SK-N-SH treated with all-trans-retinoic acid at 6 μM for 48 hours (cell line): ENCODE measurements at regions not wholly inside any gene's neighbourhood (a gene's known extent, or its start where the extent isn't known, plus 50 kb on each side); places are given as distances from the start of the nearest gene placed in this dataset.

Source experiments
- ATAC-seq: fragments of 200-7000 bp; cut with Tn5 transposase; 3 replicates; pipeline ENCODE4 v1.9.1; 2020; ENCODE audit warnings: mild to moderate bottlenecking, moderate library complexity
- ARNTL ChIP-seq: fragments of 450-650 bp; formaldehyde crosslinking; IDR thresholded peaks from 2 replicates; pipeline ENCODE4 v1.5.0; 2020; ENCODE audit warnings: low read depth, mild to moderate bottlenecking, moderate library complexity, borderline replicate concordance
- BACH2 ChIP-seq: fragments of 250-450 bp; sonication (Bioruptor Pico); IDR thresholded peaks from 2 replicates; pipeline ENCODE4 v1.9.0; 2021; ENCODE audit warnings: mild to moderate bottlenecking, borderline replicate concordance
- CSDC2 ChIP-seq: fragments of 250-450 bp; sonication (Bioruptor Pico); IDR thresholded peaks from 2 replicates; pipeline ENCODE4 v1.5.0; 2020; ENCODE audit warnings: mild to moderate bottlenecking, moderate library complexity
- ESRRG ChIP-seq: fragments of 250-450 bp; sonication (Bioruptor Pico); IDR thresholded peaks from 2 replicates; pipeline ENCODE4 v1.6.1; 2021; ENCODE audit warnings: mild to moderate bottlenecking
- GLIS3 ChIP-seq: fragments of 250-450 bp; sonication (Bioruptor Pico); IDR thresholded peaks from 2 replicates; pipeline ENCODE4 v1.5.0; 2020; ENCODE audit warnings: mild to moderate bottlenecking, moderate library complexity
- ISL1 ChIP-seq: fragments of 250-450 bp; sonication (Bioruptor Pico); IDR thresholded peaks from 2 replicates; pipeline ENCODE4 v2.1.2; 2022; ENCODE audit warnings: mild to moderate bottlenecking, moderate library complexity
- OSR1 ChIP-seq: fragments of 250-450 bp; sonication (Bioruptor Pico); IDR thresholded peaks from 2 replicates; pipeline ENCODE4 v1.8.0; 2022; ENCODE audit warnings: moderate library complexity, mild to moderate bottlenecking, inconsistent platforms
- PPARA ChIP-seq: fragments of 250-450 bp; sonication (Bioruptor Pico); IDR thresholded peaks from 2 replicates; pipeline ENCODE4 v1.5.0; 2020; ENCODE audit warnings: mild to moderate bottlenecking, borderline replicate concordance
- RARB ChIP-seq: fragments of 250-450 bp; sonication (Bioruptor Pico); IDR thresholded peaks from 2 replicates; pipeline ENCODE4 v1.8.0; 2021; ENCODE audit warnings: mild to moderate bottlenecking, moderate library complexity
- TCF4 ChIP-seq: fragments of 250-450 bp; sonication (Bioruptor Pico); IDR thresholded peaks from 2 replicates; pipeline ENCODE4 v1.8.0; 2021; ENCODE audit warnings: mild to moderate bottlenecking, moderate library complexity, borderline replicate concordance
- TOX ChIP-seq: fragments of 250-450 bp; sonication (Bioruptor Pico); IDR thresholded peaks from 2 replicates; pipeline ENCODE4 v1.8.0; 2021; ENCODE audit warnings: mild to moderate bottlenecking, moderate library complexity, borderline replicate concordance
- ZC3H10 ChIP-seq: fragments of 250-450 bp; sonication (Bioruptor Pico); IDR thresholded peaks from 2 replicates; pipeline ENCODE4 v1.5.1; 2021; ENCODE audit warnings: mild to moderate bottlenecking, moderate library complexity
- ZFP30 ChIP-seq: fragments of 450-650 bp; formaldehyde crosslinking; IDR thresholded peaks from 2 replicates; pipeline ENCODE4 v1.5.0; 2022; ENCODE audit warnings: mild to moderate bottlenecking, moderate library complexity
- ZNF70 ChIP-seq: fragments of 450-650 bp; formaldehyde crosslinking; IDR thresholded peaks from 2 replicates; pipeline ENCODE4 v1.5.0; 2020; ENCODE audit warnings: mild to moderate bottlenecking, moderate library complexity
- ZNF8 ChIP-seq: fragments of 450-650 bp; formaldehyde crosslinking; IDR thresholded peaks from 2 replicates; pipeline ENCODE4 v1.5.0; 2020; ENCODE audit warnings: mild to moderate bottlenecking, moderate library complexity
- TF ChIP-seq, protein P1 (sequence below): fragments of 250-450 bp; sonication (Bioruptor Pico); IDR thresholded peaks from 2 replicates; pipeline ENCODE4 v1.5.1; 2021; ENCODE audit warnings: mild to moderate bottlenecking, moderate library complexity
- TF ChIP-seq, protein P2 (sequence below): fragments of 250-450 bp; sonication (Bioruptor Pico); IDR thresholded peaks from 2 replicates; pipeline ENCODE4 v1.5.0; 2020; ENCODE audit warnings: mild to moderate bottlenecking, moderate library complexity
- TF ChIP-seq, protein P3 (sequence below): fragments of 250-450 bp; sonication (Bioruptor Pico); IDR thresholded peaks from 2 replicates; pipeline ENCODE4 v1.8.0; 2021; ENCODE audit warnings: low read depth, mild to moderate bottlenecking, moderate library complexity, borderline replicate concordance
- TF ChIP-seq, protein P4 (sequence below): fragments of 250-450 bp; sonication (Bioruptor Pico); IDR thresholded peaks from 2 replicates; pipeline ENCODE4 v1.5.1; 2020; ENCODE audit warnings: low read depth, mild to moderate bottlenecking, moderate library complexity
- TF ChIP-seq, protein P5 (sequence below): fragments of 250-450 bp; sonication (Bioruptor Pico); IDR thresholded peaks from 2 replicates; pipeline ENCODE4 v1.8.0; 2020; ENCODE audit warnings: mild to moderate bottlenecking, moderate library complexity, borderline replicate concordance

DNA sequence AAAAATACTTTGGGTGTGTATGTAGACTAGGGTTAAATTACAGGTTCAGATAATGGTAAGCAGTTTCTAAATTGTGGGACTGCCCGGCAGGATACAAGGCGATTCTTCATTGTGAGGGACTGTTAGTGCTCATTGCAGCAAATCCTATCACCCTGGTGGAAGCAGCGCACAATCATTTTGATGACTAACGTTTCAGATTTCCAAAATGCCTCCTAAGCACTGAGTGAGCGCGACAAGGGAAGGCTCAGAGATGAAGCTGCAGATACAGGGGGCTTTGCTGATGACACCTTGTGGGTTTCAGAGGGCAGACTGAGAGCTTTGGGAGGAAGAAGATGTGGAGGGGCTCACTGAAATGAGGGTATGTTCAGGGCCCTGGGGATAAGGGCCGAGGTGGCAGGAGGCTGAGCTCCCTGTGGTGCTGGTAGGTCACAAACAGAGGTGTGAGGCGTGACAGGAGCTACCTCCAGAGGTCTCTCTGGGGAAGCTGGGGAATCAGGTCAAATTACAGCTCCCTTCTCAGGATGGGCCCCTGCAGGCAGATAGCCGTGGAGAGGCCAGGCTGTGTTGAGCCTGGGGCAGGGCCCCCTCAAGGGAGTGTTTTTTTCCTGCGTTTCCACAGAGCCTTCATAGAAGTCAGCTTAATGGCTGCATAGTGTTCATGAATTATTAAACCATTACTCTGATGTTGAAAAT is 84.5 kb upstream of the FYN start:
- peak; percentile 18; the same call in 1 of the 3 replicates for ATAC-seq
- TF ChIP-seq, protein P1, sequence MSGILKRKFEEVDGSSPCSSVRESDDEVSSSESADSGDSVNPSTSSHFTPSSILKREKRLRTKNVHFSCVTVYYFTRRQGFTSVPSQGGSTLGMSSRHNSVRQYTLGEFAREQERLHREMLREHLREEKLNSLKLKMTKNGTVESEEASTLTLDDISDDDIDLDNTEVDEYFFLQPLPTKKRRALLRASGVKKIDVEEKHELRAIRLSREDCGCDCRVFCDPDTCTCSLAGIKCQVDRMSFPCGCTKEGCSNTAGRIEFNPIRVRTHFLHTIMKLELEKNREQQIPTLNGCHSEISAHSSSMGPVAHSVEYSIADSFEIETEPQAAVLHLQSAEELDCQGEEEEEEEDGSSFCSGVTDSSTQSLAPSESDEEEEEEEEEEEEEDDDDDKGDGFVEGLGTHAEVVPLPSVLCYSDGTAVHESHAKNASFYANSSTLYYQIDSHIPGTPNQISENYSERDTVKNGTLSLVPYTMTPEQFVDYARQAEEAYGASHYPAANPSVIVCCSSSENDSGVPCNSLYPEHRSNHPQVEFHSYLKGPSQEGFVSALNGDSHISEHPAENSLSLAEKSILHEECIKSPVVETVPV (CRISPR knock-in tag): no peak
- TF ChIP-seq ZFP30 (CRISPR knock-in tag) (no peak), ZNF70 (CRISPR knock-in tag) (no peak), ESRRG (CRISPR knock-in tag) (no peak)

DNA sequence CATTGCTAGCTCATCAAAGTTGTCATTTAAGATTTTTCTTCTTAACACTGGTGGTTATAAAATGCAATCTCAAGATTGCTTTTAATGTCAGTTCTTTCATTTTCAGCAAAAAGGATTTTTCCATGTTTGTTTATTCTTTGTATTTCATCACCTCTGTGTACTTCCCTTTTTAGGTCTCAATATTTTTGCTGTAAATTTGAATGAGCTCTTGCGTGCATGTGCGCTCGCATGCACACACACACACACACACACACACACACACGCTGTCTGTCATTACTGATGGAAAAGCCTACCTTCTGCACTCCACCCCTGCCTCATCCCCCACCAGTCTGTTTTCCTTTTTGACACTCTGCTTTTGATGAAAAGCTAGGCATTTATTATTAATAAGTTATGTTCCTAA is 85.3 kb upstream of the FYN start:
- TF ChIP-seq ZC3H10 (CRISPR knock-in tag) (no peak), ESRRG (CRISPR knock-in tag) (no peak), ARNTL (no peak)

DNA sequence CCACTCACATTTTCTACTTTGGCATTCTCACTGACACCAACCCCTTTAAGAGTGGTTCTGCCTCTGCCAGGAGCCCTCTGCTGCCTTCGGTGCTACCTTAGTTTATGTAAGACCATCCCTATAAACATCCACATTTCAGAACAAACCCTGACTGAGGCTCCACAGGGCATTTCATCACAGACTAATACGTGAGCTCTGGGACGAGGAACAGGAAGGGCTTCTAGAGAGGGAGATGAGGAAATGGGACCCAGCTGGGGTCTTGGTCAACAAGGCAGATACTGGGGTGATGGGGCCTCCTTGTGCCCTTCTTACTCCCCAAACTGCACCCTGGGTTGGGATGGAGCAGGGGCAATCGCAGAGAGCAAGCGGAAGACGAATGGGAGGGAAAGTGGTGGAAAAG is 86.5 kb upstream of the FYN start:
- ATAC-seq: no peak
- TF ChIP-seq PPARA (CRISPR knock-in tag): no peak
- no peak for TF ChIP-seq TOX (CRISPR knock-in tag)
- TF ChIP-seq, protein P1 (CRISPR knock-in tag): no peak
- TF ChIP-seq, protein P2, sequence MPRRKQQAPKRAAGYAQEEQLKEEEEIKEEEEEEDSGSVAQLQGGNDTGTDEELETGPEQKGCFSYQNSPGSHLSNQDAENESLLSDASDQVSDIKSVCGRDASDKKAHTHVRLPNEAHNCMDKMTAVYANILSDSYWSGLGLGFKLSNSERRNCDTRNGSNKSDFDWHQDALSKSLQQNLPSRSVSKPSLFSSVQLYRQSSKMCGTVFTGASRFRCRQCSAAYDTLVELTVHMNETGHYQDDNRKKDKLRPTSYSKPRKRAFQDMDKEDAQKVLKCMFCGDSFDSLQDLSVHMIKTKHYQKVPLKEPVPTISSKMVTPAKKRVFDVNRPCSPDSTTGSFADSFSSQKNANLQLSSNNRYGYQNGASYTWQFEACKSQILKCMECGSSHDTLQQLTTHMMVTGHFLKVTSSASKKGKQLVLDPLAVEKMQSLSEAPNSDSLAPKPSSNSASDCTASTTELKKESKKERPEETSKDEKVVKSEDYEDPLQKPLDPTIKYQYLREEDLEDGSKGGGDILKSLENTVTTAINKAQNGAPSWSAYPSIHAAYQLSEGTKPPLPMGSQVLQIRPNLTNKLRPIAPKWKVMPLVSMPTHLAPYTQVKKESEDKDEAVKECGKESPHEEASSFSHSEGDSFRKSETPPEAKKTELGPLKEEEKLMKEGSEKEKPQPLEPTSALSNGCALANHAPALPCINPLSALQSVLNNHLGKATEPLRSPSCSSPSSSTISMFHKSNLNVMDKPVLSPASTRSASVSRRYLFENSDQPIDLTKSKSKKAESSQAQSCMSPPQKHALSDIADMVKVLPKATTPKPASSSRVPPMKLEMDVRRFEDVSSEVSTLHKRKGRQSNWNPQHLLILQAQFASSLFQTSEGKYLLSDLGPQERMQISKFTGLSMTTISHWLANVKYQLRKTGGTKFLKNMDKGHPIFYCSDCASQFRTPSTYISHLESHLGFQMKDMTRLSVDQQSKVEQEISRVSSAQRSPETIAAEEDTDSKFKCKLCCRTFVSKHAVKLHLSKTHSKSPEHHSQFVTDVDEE (CRISPR knock-in tag): no peak
- TF ChIP-seq ISL1: no peak
- TF ChIP-seq ZNF70 (CRISPR knock-in tag): no peak
- no peak for TF ChIP-seq ESRRG (CRISPR knock-in tag)
- TF ChIP-seq, protein P3, sequence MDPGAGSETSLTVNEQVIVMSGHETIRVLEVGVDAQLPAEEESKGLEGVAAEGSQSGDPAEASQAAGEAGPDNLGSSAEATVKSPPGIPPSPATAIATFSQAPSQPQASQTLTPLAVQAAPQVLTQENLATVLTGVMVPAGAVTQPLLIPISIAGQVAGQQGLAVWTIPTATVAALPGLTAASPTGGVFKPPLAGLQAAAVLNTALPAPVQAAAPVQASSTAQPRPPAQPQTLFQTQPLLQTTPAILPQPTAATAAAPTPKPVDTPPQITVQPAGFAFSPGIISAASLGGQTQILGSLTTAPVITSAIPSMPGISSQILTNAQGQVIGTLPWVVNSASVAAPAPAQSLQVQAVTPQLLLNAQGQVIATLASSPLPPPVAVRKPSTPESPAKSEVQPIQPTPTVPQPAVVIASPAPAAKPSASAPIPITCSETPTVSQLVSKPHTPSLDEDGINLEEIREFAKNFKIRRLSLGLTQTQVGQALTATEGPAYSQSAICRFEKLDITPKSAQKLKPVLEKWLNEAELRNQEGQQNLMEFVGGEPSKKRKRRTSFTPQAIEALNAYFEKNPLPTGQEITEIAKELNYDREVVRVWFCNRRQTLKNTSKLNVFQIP (CRISPR knock-in tag): no peak
- TF ChIP-seq, protein P4, sequence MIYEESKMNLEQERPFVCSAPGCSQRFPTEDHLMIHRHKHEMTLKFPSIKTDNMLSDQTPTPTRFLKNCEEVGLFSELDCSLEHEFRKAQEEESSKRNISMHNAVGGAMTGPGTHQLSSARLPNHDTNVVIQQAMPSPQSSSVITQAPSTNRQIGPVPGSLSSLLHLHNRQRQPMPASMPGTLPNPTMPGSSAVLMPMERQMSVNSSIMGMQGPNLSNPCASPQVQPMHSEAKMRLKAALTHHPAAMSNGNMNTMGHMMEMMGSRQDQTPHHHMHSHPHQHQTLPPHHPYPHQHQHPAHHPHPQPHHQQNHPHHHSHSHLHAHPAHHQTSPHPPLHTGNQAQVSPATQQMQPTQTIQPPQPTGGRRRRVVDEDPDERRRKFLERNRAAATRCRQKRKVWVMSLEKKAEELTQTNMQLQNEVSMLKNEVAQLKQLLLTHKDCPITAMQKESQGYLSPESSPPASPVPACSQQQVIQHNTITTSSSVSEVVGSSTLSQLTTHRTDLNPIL (CRISPR knock-in tag): no peak
- no peak for TF ChIP-seq CSDC2 (CRISPR knock-in tag)
- no peak for TF ChIP-seq OSR1 (CRISPR knock-in tag)
- no peak for TF ChIP-seq ARNTL
- TF ChIP-seq, protein P5, sequence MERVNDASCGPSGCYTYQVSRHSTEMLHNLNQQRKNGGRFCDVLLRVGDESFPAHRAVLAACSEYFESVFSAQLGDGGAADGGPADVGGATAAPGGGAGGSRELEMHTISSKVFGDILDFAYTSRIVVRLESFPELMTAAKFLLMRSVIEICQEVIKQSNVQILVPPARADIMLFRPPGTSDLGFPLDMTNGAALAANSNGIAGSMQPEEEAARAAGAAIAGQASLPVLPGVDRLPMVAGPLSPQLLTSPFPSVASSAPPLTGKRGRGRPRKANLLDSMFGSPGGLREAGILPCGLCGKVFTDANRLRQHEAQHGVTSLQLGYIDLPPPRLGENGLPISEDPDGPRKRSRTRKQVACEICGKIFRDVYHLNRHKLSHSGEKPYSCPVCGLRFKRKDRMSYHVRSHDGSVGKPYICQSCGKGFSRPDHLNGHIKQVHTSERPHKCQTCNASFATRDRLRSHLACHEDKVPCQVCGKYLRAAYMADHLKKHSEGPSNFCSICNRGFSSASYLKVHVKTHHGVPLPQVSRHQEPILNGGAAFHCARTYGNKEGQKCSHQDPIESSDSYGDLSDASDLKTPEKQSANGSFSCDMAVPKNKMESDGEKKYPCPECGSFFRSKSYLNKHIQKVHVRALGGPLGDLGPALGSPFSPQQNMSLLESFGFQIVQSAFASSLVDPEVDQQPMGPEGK (CRISPR knock-in tag): no peak
- no peak for TF ChIP-seq TCF4 (CRISPR knock-in tag)
- no peak for TF ChIP-seq RARB
- no peak for TF ChIP-seq BACH2 (CRISPR knock-in tag)
- TF ChIP-seq GLIS3 (CRISPR knock-in tag): no peak
- no peak for TF ChIP-seq ZC3H10 (CRISPR knock-in tag)
- no peak for TF ChIP-seq ZNF8 (CRISPR knock-in tag)

More for the DNA sequence above, 85.3 kb upstream of the FYN start:
- no peak for ATAC-seq
